Liver (tissue), 8 donors: ENCODE measurements at regions not wholly inside any gene's neighbourhood (a gene's known extent, or its start where the extent isn't known, plus 50 kb on each side); places are given as distances from the start of the nearest gene placed in this dataset.

ENCODE experiments used
- DNase-seq: peaks from one replicate; pipeline ENCODE4 v3.0.0-alpha.2; 2017; ENCODE audit warnings: low spot score
- H3K27ac ChIP-seq, 2 donors: one replicate each; pipeline ENCODE4 v1.7.0; 2013; ENCODE audit warnings: inconsistent platforms in 2 of 2, low read length in 2 of 2, control low read depth in 1 of 2, low read depth in 1 of 2, mild to moderate bottlenecking in 1 of 2
- H3K27me3 ChIP-seq, 4 donors: one replicate each; pipeline versions ENCODE4 v1.6.1 to v1.7.0; 2013; ENCODE audit warnings: low read length in 3 of 4, inconsistent platforms in 1 of 4, mild to moderate bottlenecking in 1 of 4, moderate library complexity in 1 of 4; ENCODE audit not compliant: control insufficient read depth in 4 of 4, insufficient read depth in 4 of 4
- H3K36me3 ChIP-seq, 4 donors: one replicate each; pipeline versions ENCODE4 v1.6.1 to v1.7.0; 2013; ENCODE audit warnings: low read length in 3 of 4, mild to moderate bottlenecking in 3 of 4, low read depth in 1 of 4, moderate library complexity in 1 of 4; ENCODE audit not compliant: control insufficient read depth in 4 of 4, insufficient read depth in 3 of 4
- H3K4me1 ChIP-seq, 4 donors: one replicate each; pipeline versions ENCODE4 v1.6.1 to v1.7.0; 2013; ENCODE audit warnings: low read length in 3 of 4, mild to moderate bottlenecking in 3 of 4, moderate library complexity in 1 of 4; ENCODE audit not compliant: control insufficient read depth in 4 of 4, insufficient read depth in 4 of 4
- H3K4me3 ChIP-seq, 3 donors: one replicate each; pipeline versions ENCODE4 v1.6.1 to v1.7.0; 2013; ENCODE audit warnings: low read length in 3 of 3, control low read depth in 1 of 3, low read depth in 1 of 3, mild to moderate bottlenecking in 1 of 3
- H3K9ac ChIP-seq, 2 donors: one replicate each; pipeline ENCODE4 v1.7.0; 2013; ENCODE audit warnings: low read length in 2 of 2, mild to moderate bottlenecking in 2 of 2, moderate library complexity in 2 of 2, control low read depth in 1 of 2, low read depth in 1 of 2
- H3K9me3 ChIP-seq, 4 donors: one replicate each; pipeline versions ENCODE4 v1.6.1 to v1.7.0; 2013; ENCODE audit warnings: low read length in 3 of 4; ENCODE audit not compliant: control insufficient read depth in 4 of 4
- EGR1 ChIP-seq, 2 donors: IDR thresholded peaks; 2 replicates each; pipeline ENCODE4 v1.6.1; 2016 to 2018; ENCODE audit warnings: antibody characterized with exemption in 2 of 2, low read depth in 2 of 2
- FOXA1 ChIP-seq: IDR thresholded peaks from 2 replicates; pipeline ENCODE4 v1.6.1; 2016; ENCODE audit warnings: antibody characterized with exemption
- FOXA2 ChIP-seq: IDR thresholded peaks from 2 replicates; pipeline ENCODE4 v1.6.1; 2016; ENCODE audit warnings: antibody characterized with exemption
- GABPA ChIP-seq, 2 donors: IDR thresholded peaks in 1 of 2; conservative IDR thresholded peaks in 1 of 2; 2 replicates each; pipeline ENCODE4 v1.6.1; 2016; ENCODE audit warnings: antibody characterized with exemption in 2 of 2, mild to moderate bottlenecking in 1 of 2, moderate library complexity in 1 of 2
- HNF4A ChIP-seq, 2 donors: conservative IDR thresholded peaks; 2 replicates each; pipeline ENCODE4 v1.6.1; 2016; ENCODE audit warnings: antibody characterized with exemption in 2 of 2, mild to moderate bottlenecking in 2 of 2
- HNF4G ChIP-seq: IDR thresholded peaks from 2 replicates; pipeline ENCODE4 v1.6.1; 2016; ENCODE audit warnings: antibody characterized with exemption
- JUND ChIP-seq, 2 donors: IDR thresholded peaks; 2 replicates each; pipeline ENCODE4 v1.6.1; 2016; ENCODE audit warnings: antibody characterized with exemption in 2 of 2
- NR2F2 ChIP-seq: IDR thresholded peaks from 2 replicates; pipeline ENCODE4 v1.6.1; 2016; ENCODE audit warnings: antibody characterized with exemption
- RAD21 ChIP-seq, 2 donors: IDR thresholded peaks; 2 replicates each; pipeline ENCODE4 v1.6.1; 2016; ENCODE audit warnings: antibody characterized with exemption in 2 of 2, mild to moderate bottlenecking in 2 of 2
- RXRA ChIP-seq, 2 donors: IDR thresholded peaks; 2 replicates each; pipeline ENCODE4 v1.6.1; 2017 to 2018; ENCODE audit warnings: antibody characterized with exemption in 2 of 2, mild to moderate bottlenecking in 1 of 2
- SP1 ChIP-seq: IDR thresholded peaks from 2 replicates; pipeline ENCODE4 v1.6.1; 2018; ENCODE audit warnings: antibody characterized with exemption, mild to moderate bottlenecking
- TAF1 ChIP-seq: conservative IDR thresholded peaks from 2 replicates; pipeline ENCODE4 v1.6.1; 2016; ENCODE audit warnings: antibody characterized with exemption, mild to moderate bottlenecking
- YY1 ChIP-seq: IDR thresholded peaks from 2 replicates; pipeline ENCODE4 v1.6.1; 2016; ENCODE audit warnings: antibody characterized with exemption, mild to moderate bottlenecking
- WGBS: extraction: QIAGEN DNeasy Blood & Tissue Kit; methylation state at CpG from one replicate; pipeline ENCODE4 v1.1.7; 2013; 5-methylcytosine and 5-hydroxymethylcytosine counted together
- TF ChIP-seq, protein P1 (sequence below): fragments of 150-350 bp; IDR thresholded peaks from 2 replicates; pipeline ENCODE4 v1.5.1; 2017; ENCODE audit warnings: improper control_type of control experiment, low read depth, low read length; ENCODE audit not compliant: missing input control
- TF ChIP-seq, protein P2 (sequence below): IDR thresholded peaks from 2 replicates; pipeline ENCODE4 v1.6.1; 2016; ENCODE audit warnings: antibody characterized with exemption
- TF ChIP-seq, protein P3 (sequence below): IDR thresholded peaks from 2 replicates; pipeline ENCODE4 v1.6.1; 2016; ENCODE audit warnings: antibody characterized with exemption
- TF ChIP-seq, protein P4 (sequence below): IDR thresholded peaks from 2 replicates; pipeline ENCODE4 v1.6.1; 2016; ENCODE audit warnings: antibody characterized with exemption, mild to moderate bottlenecking
- TF ChIP-seq, protein P5 (sequence below): IDR thresholded peaks from 2 replicates; pipeline ENCODE4 v1.6.1; 2016; ENCODE audit warnings: antibody characterized with exemption
- donor health status: healthy.
- donor health status: healthy.
- donor health status: healthy.
- donor health status: healthy.
- donor health status: healthy.

DNA sequence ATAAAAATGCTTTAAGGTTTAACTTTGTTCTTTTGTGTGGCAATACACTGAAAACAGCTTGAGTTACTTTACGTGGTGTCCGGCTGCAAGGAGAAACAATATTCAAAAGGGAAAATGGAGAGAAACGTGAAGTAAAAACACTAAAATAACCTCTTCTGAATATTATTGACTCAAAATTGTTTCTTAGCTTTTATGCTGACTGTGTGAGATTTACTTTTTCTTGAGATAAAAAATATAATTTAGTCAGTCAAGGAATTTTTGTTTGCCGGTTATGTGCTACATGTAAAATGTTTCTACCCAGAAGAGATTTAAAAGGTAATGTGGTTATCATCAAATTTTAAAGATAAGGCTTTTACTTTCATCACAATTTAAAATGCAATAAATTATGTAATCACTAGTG lies 200.6 kb upstream of the GPC6 start:
- no peak overlapping the region for H3K27ac ChIP-seq
- 88% methylated on average over 4 of the region's 4 CpGs for WGBS

DNA sequence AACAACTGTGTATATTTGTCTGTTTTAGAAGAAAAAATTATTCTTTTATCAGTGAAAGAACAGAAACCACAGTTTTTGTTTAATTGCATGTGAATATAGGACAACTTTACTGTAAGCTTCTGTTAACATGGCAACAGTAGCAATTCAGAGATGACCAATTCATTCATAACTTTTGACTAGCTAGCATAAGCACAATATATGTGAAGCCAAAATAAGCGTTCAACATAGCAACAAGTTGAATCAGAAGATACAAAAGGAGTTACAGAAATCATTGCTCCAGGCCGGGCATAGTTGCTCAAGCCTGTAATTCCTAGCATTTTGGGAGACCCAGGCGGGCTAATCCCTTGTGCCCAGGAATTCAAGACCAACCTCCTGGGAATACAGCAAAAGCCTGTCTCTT lies 197.1 kb upstream of the GPC6 start:
- WGBS: 91% methylated on average over 3 of the region's 3 CpGs
- no peaks in the 10 kb centered on the region for H3K4me1 ChIP-seq
- H3K4me3 ChIP-seq: no peak overlapping the region
- no peak for DNase-seq
- no peaks in the 10 kb centered on the region for H3K36me3 ChIP-seq
- H3K9ac ChIP-seq: no peak overlapping the region
- TF ChIP-seq RAD21 (IDR thresholded peaks at IDR 0.05): no peak
- TF ChIP-seq NR2F2: no peak
- TF ChIP-seq, protein P1, sequence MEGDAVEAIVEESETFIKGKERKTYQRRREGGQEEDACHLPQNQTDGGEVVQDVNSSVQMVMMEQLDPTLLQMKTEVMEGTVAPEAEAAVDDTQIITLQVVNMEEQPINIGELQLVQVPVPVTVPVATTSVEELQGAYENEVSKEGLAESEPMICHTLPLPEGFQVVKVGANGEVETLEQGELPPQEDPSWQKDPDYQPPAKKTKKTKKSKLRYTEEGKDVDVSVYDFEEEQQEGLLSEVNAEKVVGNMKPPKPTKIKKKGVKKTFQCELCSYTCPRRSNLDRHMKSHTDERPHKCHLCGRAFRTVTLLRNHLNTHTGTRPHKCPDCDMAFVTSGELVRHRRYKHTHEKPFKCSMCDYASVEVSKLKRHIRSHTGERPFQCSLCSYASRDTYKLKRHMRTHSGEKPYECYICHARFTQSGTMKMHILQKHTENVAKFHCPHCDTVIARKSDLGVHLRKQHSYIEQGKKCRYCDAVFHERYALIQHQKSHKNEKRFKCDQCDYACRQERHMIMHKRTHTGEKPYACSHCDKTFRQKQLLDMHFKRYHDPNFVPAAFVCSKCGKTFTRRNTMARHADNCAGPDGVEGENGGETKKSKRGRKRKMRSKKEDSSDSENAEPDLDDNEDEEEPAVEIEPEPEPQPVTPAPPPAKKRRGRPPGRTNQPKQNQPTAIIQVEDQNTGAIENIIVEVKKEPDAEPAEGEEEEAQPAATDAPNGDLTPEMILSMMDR: no peak
- no peak for TF ChIP-seq EGR1 (IDR thresholded peaks at IDR 0.05; ENCODE audit: low read depth in 2 of 2)
- TF ChIP-seq, protein P2, sequence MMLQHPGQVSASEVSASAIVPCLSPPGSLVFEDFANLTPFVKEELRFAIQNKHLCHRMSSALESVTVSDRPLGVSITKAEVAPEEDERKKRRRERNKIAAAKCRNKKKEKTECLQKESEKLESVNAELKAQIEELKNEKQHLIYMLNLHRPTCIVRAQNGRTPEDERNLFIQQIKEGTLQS: no peak
- TF ChIP-seq HNF4A (conservative IDR thresholded peaks at IDR 0.05): no peak
- TF ChIP-seq SP1: no peak
- TF ChIP-seq, protein P3, sequence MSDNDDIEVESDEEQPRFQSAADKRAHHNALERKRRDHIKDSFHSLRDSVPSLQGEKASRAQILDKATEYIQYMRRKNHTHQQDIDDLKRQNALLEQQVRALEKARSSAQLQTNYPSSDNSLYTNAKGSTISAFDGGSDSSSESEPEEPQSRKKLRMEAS: no peak
- no peak for TF ChIP-seq FOXA1
- no peak for TF ChIP-seq JUND (IDR thresholded peaks at IDR 0.05)
- TF ChIP-seq, protein P4, sequence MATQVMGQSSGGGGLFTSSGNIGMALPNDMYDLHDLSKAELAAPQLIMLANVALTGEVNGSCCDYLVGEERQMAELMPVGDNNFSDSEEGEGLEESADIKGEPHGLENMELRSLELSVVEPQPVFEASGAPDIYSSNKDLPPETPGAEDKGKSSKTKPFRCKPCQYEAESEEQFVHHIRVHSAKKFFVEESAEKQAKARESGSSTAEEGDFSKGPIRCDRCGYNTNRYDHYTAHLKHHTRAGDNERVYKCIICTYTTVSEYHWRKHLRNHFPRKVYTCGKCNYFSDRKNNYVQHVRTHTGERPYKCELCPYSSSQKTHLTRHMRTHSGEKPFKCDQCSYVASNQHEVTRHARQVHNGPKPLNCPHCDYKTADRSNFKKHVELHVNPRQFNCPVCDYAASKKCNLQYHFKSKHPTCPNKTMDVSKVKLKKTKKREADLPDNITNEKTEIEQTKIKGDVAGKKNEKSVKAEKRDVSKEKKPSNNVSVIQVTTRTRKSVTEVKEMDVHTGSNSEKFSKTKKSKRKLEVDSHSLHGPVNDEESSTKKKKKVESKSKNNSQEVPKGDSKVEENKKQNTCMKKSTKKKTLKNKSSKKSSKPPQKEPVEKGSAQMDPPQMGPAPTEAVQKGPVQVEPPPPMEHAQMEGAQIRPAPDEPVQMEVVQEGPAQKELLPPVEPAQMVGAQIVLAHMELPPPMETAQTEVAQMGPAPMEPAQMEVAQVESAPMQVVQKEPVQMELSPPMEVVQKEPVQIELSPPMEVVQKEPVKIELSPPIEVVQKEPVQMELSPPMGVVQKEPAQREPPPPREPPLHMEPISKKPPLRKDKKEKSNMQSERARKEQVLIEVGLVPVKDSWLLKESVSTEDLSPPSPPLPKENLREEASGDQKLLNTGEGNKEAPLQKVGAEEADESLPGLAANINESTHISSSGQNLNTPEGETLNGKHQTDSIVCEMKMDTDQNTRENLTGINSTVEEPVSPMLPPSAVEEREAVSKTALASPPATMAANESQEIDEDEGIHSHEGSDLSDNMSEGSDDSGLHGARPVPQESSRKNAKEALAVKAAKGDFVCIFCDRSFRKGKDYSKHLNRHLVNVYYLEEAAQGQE: no peak
- no peak for TF ChIP-seq YY1
- TF ChIP-seq, protein P5, sequence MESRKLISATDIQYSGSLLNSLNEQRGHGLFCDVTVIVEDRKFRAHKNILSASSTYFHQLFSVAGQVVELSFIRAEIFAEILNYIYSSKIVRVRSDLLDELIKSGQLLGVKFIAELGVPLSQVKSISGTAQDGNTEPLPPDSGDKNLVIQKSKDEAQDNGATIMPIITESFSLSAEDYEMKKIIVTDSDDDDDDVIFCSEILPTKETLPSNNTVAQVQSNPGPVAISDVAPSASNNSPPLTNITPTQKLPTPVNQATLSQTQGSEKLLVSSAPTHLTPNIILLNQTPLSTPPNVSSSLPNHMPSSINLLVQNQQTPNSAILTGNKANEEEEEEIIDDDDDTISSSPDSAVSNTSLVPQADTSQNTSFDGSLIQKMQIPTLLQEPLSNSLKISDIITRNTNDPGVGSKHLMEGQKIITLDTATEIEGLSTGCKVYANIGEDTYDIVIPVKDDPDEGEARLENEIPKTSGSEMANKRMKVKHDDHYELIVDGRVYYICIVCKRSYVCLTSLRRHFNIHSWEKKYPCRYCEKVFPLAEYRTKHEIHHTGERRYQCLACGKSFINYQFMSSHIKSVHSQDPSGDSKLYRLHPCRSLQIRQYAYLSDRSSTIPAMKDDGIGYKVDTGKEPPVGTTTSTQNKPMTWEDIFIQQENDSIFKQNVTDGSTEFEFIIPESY: no peak
- no peak for TF ChIP-seq HNF4G
- no peak for TF ChIP-seq GABPA (IDR thresholded peaks at IDR 0.05 in 1 of 2, conservative IDR thresholded peaks at IDR 0.05 in 1 of 2)
- no peak for TF ChIP-seq RXRA (IDR thresholded peaks at IDR 0.05)
- no peak for TF ChIP-seq FOXA2
- no peak for TF ChIP-seq TAF1
- H3K9me3 ChIP-seq: no peaks in the 10 kb centered on the region
- H3K27ac ChIP-seq: no peak overlapping the region
- H3K27me3 ChIP-seq: no peaks in the 10 kb centered on the region

More for the DNA sequence above, 200.6 kb upstream of the GPC6 start:
- no peaks in the 10 kb centered on the region for H3K4me1 ChIP-seq
- H3K27me3 ChIP-seq: no peaks in the 10 kb centered on the region
- H3K4me3 ChIP-seq: no peak overlapping the region
- H3K36me3 ChIP-seq: no peaks in the 10 kb centered on the region
- DNase-seq: no peak
- TF ChIP-seq RAD21 (IDR thresholded peaks at IDR 0.05) (no peak), NR2F2 (no peak), YY1 (no peak), RXRA (IDR thresholded peaks at IDR 0.05) (no peak)
- TF ChIP-seq, protein P2: no peak
- no peak overlapping the region for H3K9ac ChIP-seq
- peaks cover 0 to under 1% (median 0%) of the 10 kb centered on the region in 4 donors for H3K9me3 ChIP-seq
